Fibroblast of lung (primary cell): ENCODE measurements at regions not wholly inside any gene's neighbourhood (a gene's known extent, or its start where the extent isn't known, plus 50 kb on each side); places are given as distances from the start of the nearest gene placed in this dataset.

Experiments
- DNase-seq, 2 donors: peaks; one replicate each; pipeline versions ENCODE4 v3.0.0 to v3.0.0-alpha.2; 2010; ENCODE audit warnings: low read depth in 2 of 2
- H2AFZ ChIP-seq: 2 replicates; pipeline ENCODE4 v1.5.1; 2012; ENCODE audit warnings: low read length, control low read depth, inconsistent platforms
- H3K27ac ChIP-seq: 2 replicates; pipeline ENCODE4 v1.5.1; 2011; ENCODE audit warnings: low read length, control low read depth; ENCODE audit not compliant: insufficient read depth
- H3K27me3 ChIP-seq: 2 replicates; pipeline ENCODE4 v1.5.1; 2011; ENCODE audit warnings: mild to moderate bottlenecking, low read length; ENCODE audit not compliant: control insufficient read depth, insufficient read depth
- H3K36me3 ChIP-seq: 2 replicates; pipeline ENCODE4 v1.5.1; 2011; ENCODE audit warnings: low read length; ENCODE audit not compliant: control insufficient read depth, insufficient read depth
- H3K4me1 ChIP-seq: 2 replicates; pipeline ENCODE4 v1.5.1; 2011; ENCODE audit warnings: low read length; ENCODE audit not compliant: control insufficient read depth, insufficient read depth; ENCODE audit errors: extremely low read depth
- H3K4me2 ChIP-seq: 2 replicates; pipeline ENCODE4 v1.5.1; 2011; ENCODE audit warnings: low read length, control low read depth; ENCODE audit not compliant: insufficient read depth; ENCODE audit errors: extremely low read depth
- H3K4me3 ChIP-seq, 4 experiments: fragments of 200-600 bp in 1 of 4; sonication (generic) in 1 of 4; replicated peaks in 1 of 4; 2 replicates each; pipeline ENCODE4 v1.5.1; 2011 to 2016; ENCODE audit warnings: low read length in 4 of 4, low read depth in 3 of 4, mild to moderate bottlenecking in 3 of 4, control low read depth in 2 of 4, inconsistent platforms in 1 of 4, mixed read lengths in 1 of 4; ENCODE audit not compliant: insufficient read depth in 1 of 4; ENCODE audit errors: control extremely low read depth in 1 of 4
- H3K79me2 ChIP-seq: 2 replicates; pipeline ENCODE4 v1.5.1; 2012; ENCODE audit warnings: mild to moderate bottlenecking, low read length, inconsistent platforms; ENCODE audit not compliant: control insufficient read depth, insufficient read depth
- H3K9ac ChIP-seq: 2 replicates; pipeline ENCODE4 v1.5.1; 2011; ENCODE audit warnings: mild to moderate bottlenecking, low read length, control low read depth; ENCODE audit not compliant: insufficient read depth
- H3K9me3 ChIP-seq: 2 replicates; pipeline ENCODE4 v1.5.1; 2012; ENCODE audit warnings: low read depth, low read length; ENCODE audit not compliant: control insufficient read depth, insufficient read depth
- H4K20me1 ChIP-seq: 2 replicates; pipeline ENCODE4 v1.5.1; 2011; ENCODE audit warnings: low read length; ENCODE audit not compliant: control insufficient read depth, insufficient read depth; ENCODE audit errors: extremely low read depth
- CTCF ChIP-seq, 2 donors: IDR thresholded peaks in 1 of 2; conservative IDR thresholded peaks in 1 of 2; 1 replicate in 1 of 2; 2 replicates in 1 of 2; pipeline ENCODE4 v1.5.1; 2011 to 2012; ENCODE audit warnings: low read length in 2 of 2, control low read depth in 1 of 2, inconsistent platforms in 1 of 2, low read depth in 1 of 2, mild to moderate bottlenecking in 1 of 2
- EZH2 ChIP-seq: IDR thresholded peaks from 2 replicates; pipeline ENCODE4 v1.5.1; 2012; ENCODE audit warnings: low read length, control low read depth, mild to moderate bottlenecking; ENCODE audit errors: missing control alignments

GRCh38 chr13:78827471-78827870 is 168.5 kb upstream of the OBI1 start:
- Histone ChIP-seq H3K9me3 (no peaks in the 10 kb centered on the region), H3K27me3 (no peaks in the 10 kb centered on the region), H3K4me2 (no peak overlapping the region), H2AFZ (no peak overlapping the region), H3K27ac (no peak overlapping the region), H3K4me3 (no peak overlapping the region), H3K36me3 (no peaks in the 10 kb centered on the region), H3K9ac (no peak overlapping the region), H4K20me1 (no peaks in the 10 kb centered on the region), H3K4me1 (no peaks in the 10 kb centered on the region), H3K79me2 (no peaks in the 10 kb centered on the region)
- no peak for DNase-seq
- no peak for TF ChIP-seq EZH2
- no peak for TF ChIP-seq CTCF (conservative IDR thresholded peaks at IDR 0.05 in 1 of 2, IDR thresholded peaks at IDR 0.05 in 1 of 2; ENCODE audit: low read depth in 1 of 2, low read length in 2 of 2)

GRCh38 chr13:78826936-78827335 is 168.0 kb upstream of the OBI1 start:
- Histone ChIP-seq H3K79me2 (no peaks in the 10 kb centered on the region), H3K4me1 (no peaks in the 10 kb centered on the region)
- no peak for TF ChIP-seq CTCF (conservative IDR thresholded peaks at IDR 0.05 in 1 of 2, IDR thresholded peaks at IDR 0.05 in 1 of 2; ENCODE audit: low read depth in 1 of 2, low read length in 2 of 2)
- TF ChIP-seq EZH2 = no peak

GRCh38 chr13:78826312-78826711 is 167.4 kb upstream of the OBI1 start:
- Histone ChIP-seq H3K27me3 (no peaks in the 10 kb centered on the region), H2AFZ (no peak overlapping the region), H4K20me1 (no peaks in the 10 kb centered on the region), H3K9ac (no peak overlapping the region), H3K36me3 (no peaks in the 10 kb centered on the region), H3K4me3 (no peak overlapping the region), H3K79me2 (no peaks in the 10 kb centered on the region), H3K27ac (no peak overlapping the region), H3K4me1 (no peaks in the 10 kb centered on the region), H3K4me2 (no peak overlapping the region), H3K9me3 (no peaks in the 10 kb centered on the region)
- DNase-seq = no peak
- TF ChIP-seq CTCF (conservative IDR thresholded peaks at IDR 0.05 in 1 of 2, IDR thresholded peaks at IDR 0.05 in 1 of 2; ENCODE audit: low read depth in 1 of 2, low read length in 2 of 2) (no peak), EZH2 (no peak)

More at GRCh38 chr13:78826936-78827335, 168.0 kb upstream of the OBI1 start:
- Histone ChIP-seq H3K9ac (no peak overlapping the region), H3K4me3 (no peak overlapping the region), H3K36me3 (no peaks in the 10 kb centered on the region), H4K20me1 (no peaks in the 10 kb centered on the region), H3K27me3 (no peaks in the 10 kb centered on the region), H3K4me2 (no peak overlapping the region), H3K27ac (no peak overlapping the region), H3K9me3 (no peaks in the 10 kb centered on the region), H2AFZ (no peak overlapping the region)
- no peak for DNase-seq
